ENCODE measurements at regions not wholly inside any gene's neighbourhood (a gene's known extent, or its start where the extent isn't known, plus 50 kb on each side); places are given as distances from the start of the nearest gene placed in this dataset.
"Not testable (repeated sequence)": the region's sequence is repeated elsewhere in the genome, so short reads cannot be mapped to it uniquely, and the experiment has no call there.

- no peak for DNase-seq
Measured at GRCh38 chr5:135279328-135279727, 119.7 kb downstream of the MACROH2A1 start.

- no peak for DNase-seq
Measured at GRCh38 chr5:135276151-135276550, 122.9 kb downstream of the MACROH2A1 start.

- no peak for DNase-seq
Measured at GRCh38 chr5:135273212-135273611, 125.8 kb downstream of the MACROH2A1 start.

- DNase-seq: no peak
Measured at GRCh38 chr5:135272311-135272805, 126.7 kb downstream of the MACROH2A1 start.

- no peak for DNase-seq
Measured at GRCh38 chr5:135271533-135272310, 127.3 kb downstream of the MACROH2A1 start.

- no peak for DNase-seq
Measured at GRCh38 chr5:135269931-135270421, 129.1 kb downstream of the MACROH2A1 start.

GRCh38 chr5:135269199-135269598 lies 129.8 kb downstream of the MACROH2A1 start:
- no peak for DNase-seq

- no peak for DNase-seq
Measured at GRCh38 chr5:135266975-135267374, 132.1 kb downstream of the MACROH2A1 start.

- no peak for DNase-seq
Measured at GRCh38 chr5:135266303-135266635, 132.8 kb downstream of the MACROH2A1 start.

- no peak for DNase-seq
Measured at GRCh38 chr5:135265497-135266302, 133.3 kb downstream of the MACROH2A1 start.

- DNase-seq: no peak
Measured at GRCh38 chr5:135264451-135265440, 134.3 kb downstream of the MACROH2A1 start.

GRCh38 chr5:135263022-135263668 lies 135.9 kb downstream of the MACROH2A1 start:
- no peak for DNase-seq

GRCh38 chr5:135262364-135262763 lies 136.7 kb downstream of the MACROH2A1 start:
- DNase-seq: no peak

GRCh38 chr5:135260108-135260507 lies 138.9 kb downstream of the MACROH2A1 start:
- DNase-seq: not testable (repeated sequence)

- DNase-seq: no peak
Measured at GRCh38 chr5:135255461-135256178, 143.4 kb downstream of the MACROH2A1 start.

- DNase-seq: no peak
Measured at GRCh38 chr5:135254183-135254582, 144.8 kb downstream of the MACROH2A1 start.

- no peak for DNase-seq
Measured at GRCh38 chr5:135253601-135254178, 145.3 kb downstream of the MACROH2A1 start.

GRCh38 chr5:135251093-135251492 lies 147.9 kb downstream of the MACROH2A1 start:
- no peak for DNase-seq

GRCh38 chr5:135250671-135251070 lies 148.4 kb downstream of the MACROH2A1 start:
- DNase-seq: no peak

- DNase-seq: no peak
Measured at GRCh38 chr5:135249658-135250057, 149.4 kb downstream of the MACROH2A1 start.

GRCh38 chr5:135248801-135249231 lies 150.2 kb downstream of the MACROH2A1 start:
- DNase-seq: no peak

Data from central memory CD4-positive, alpha-beta T cell (primary cell).